IMR-90 (cell line): ENCODE measurements at regions not wholly inside any gene's neighbourhood (a gene's known extent, or its start where the extent isn't known, plus 50 kb on each side); places are given as distances from the start of the nearest gene placed in this dataset.

Experiments used
- ATAC-seq: fragments of 200-7000 bp; cut with Tn5 transposase; 2 replicates; pipeline ENCODE4 v1.9.1; 2020; ENCODE audit warnings: low read depth, mild to moderate bottlenecking, moderate library complexity
- BruUV-seq: library from RNA; stranded (reverse); fragments of 400-500 nt; replicated peaks from 2 replicates; lab custom pipeline; 2021; lab: Mats Ljungman, UMichigan
- CTCF ChIA-PET: fragments of 300-600 bp; formaldehyde crosslinking; extraction: SDS; loops from one replicate; lab custom pipeline; 2021; ENCODE audit warnings: antibody characterized with exemption; lab: Yijun Ruan, JAX
- POLR2A ChIA-PET: fragments of 300-600 bp; sonication (Branson Sonifier 250); formaldehyde crosslinking; loops from one replicate; lab custom pipeline; 2022; ENCODE audit warnings: antibody characterized with exemption; ENCODE audit not compliant: unreplicated experiment; lab: Charles Lee
- DNase-seq: peaks from one replicate; pipeline ENCODE4 v3.0.0; 2013
- H2AFZ ChIP-seq: replicated peaks from 2 replicates; pipeline ENCODE3; 2013; ENCODE audit warnings: low read length, mild to moderate bottlenecking; ENCODE audit not compliant: poor library complexity
- H2AK5ac ChIP-seq: 2 replicates; pipeline ENCODE4 v1.6.1; 2013; ENCODE audit warnings: low read depth, low read length, inconsistent platforms
- H2AK9ac ChIP-seq: replicated peaks from 2 replicates; pipeline ENCODE3; 2013; ENCODE audit warnings: mild to moderate bottlenecking, low read depth, low read length, moderate library complexity; ENCODE audit not compliant: poor library complexity
- H2BK120ac ChIP-seq: 2 replicates; pipeline ENCODE4 v1.6.1; 2013; ENCODE audit warnings: low read depth, low read length, inconsistent platforms
- H2BK15ac ChIP-seq: 3 replicates; pipeline ENCODE4 v1.6.1; 2013; ENCODE audit warnings: low read depth, low read length, inconsistent platforms
- H2BK20ac ChIP-seq: 2 replicates; pipeline ENCODE4 v1.6.1; 2013; ENCODE audit warnings: low read depth, mild to moderate bottlenecking, inconsistent platforms, low read length, moderate library complexity
- H2BK5ac ChIP-seq: 2 replicates; pipeline ENCODE4 v1.6.1; 2013; ENCODE audit warnings: mild to moderate bottlenecking, low read depth, low read length, inconsistent platforms; ENCODE audit not compliant: poor library complexity, severe bottlenecking
- H3K14ac ChIP-seq: replicated peaks from 2 replicates; pipeline ENCODE4 v1.6.1; 2013; ENCODE audit warnings: low read depth, low read length, inconsistent platforms
- H3K18ac ChIP-seq: 2 replicates; pipeline ENCODE4 v1.6.1; 2013; ENCODE audit warnings: low read depth, low read length, control low read depth
- H3K23ac ChIP-seq: 2 replicates; pipeline ENCODE4 v1.6.1; 2013; ENCODE audit warnings: low read depth, low read length, inconsistent platforms
- H3K27ac ChIP-seq: 2 replicates; pipeline ENCODE4 v1.5.1; 2013; ENCODE audit warnings: mild to moderate bottlenecking, control low read depth, low read length; ENCODE audit not compliant: insufficient read depth
- H3K27me3 ChIP-seq: 2 replicates; pipeline ENCODE4 v1.6.1; 2013; ENCODE audit warnings: low read length; ENCODE audit not compliant: control insufficient read depth, insufficient read depth
- H3K36me3 ChIP-seq: 2 replicates; pipeline ENCODE4 v1.6.1; 2013; ENCODE audit warnings: low read length, mixed read lengths; ENCODE audit not compliant: control insufficient read depth, insufficient read depth
- H3K4ac ChIP-seq: 2 replicates; pipeline ENCODE4 v1.6.1; 2013; ENCODE audit warnings: low read depth, low read length, inconsistent platforms
- H3K4me1 ChIP-seq: 2 replicates; pipeline ENCODE4 v1.6.1; 2013; ENCODE audit warnings: low read length, mixed read lengths; ENCODE audit not compliant: control insufficient read depth, insufficient read depth
- H3K4me2 ChIP-seq: 2 replicates; pipeline ENCODE4 v1.6.1; 2013; ENCODE audit warnings: low read depth, mild to moderate bottlenecking, control low read depth, low read length, moderate library complexity
- H3K4me3 ChIP-seq: 2 replicates; pipeline ENCODE4 v1.5.1; 2013; ENCODE audit warnings: low read depth, mild to moderate bottlenecking, control low read depth, low read length, moderate library complexity; ENCODE audit not compliant: insufficient read depth
- H3K56ac ChIP-seq: 2 replicates; pipeline ENCODE4 v1.6.1; 2013; ENCODE audit warnings: low read length, inconsistent platforms; ENCODE audit not compliant: insufficient read depth; ENCODE audit errors: extremely low read depth
- H3K79me1 ChIP-seq, 2 experiments: 2 replicates each; pipeline ENCODE4 v1.6.1; 2013; ENCODE audit warnings: low read length in 2 of 2, inconsistent platforms in 1 of 2, low read depth in 1 of 2
- H3K9ac ChIP-seq: 2 replicates; pipeline ENCODE4 v1.6.1; 2013; ENCODE audit warnings: low read depth, low read length, control low read depth
- H3K9me1 ChIP-seq: 2 replicates; pipeline ENCODE4 v1.6.1; 2013; ENCODE audit warnings: low read length, inconsistent platforms; ENCODE audit not compliant: insufficient read depth
- H3K9me3 ChIP-seq: 2 replicates; pipeline ENCODE4 v1.6.1; 2013; ENCODE audit warnings: low read length; ENCODE audit not compliant: control insufficient read depth, insufficient read depth
- H4K20me1 ChIP-seq: 2 replicates; pipeline ENCODE4 v1.6.1; 2013; ENCODE audit warnings: low read length, inconsistent platforms; ENCODE audit not compliant: insufficient read depth
- H4K5ac ChIP-seq: 2 replicates; pipeline ENCODE4 v1.6.1; 2013; ENCODE audit warnings: mild to moderate bottlenecking, low read depth, low read length, control low read depth
- H4K8ac ChIP-seq, 2 experiments: 2 replicates each; pipeline ENCODE4 v1.6.1; 2013; ENCODE audit warnings: low read depth in 2 of 2, low read length in 2 of 2, control low read depth in 1 of 2, inconsistent platforms in 1 of 2
- H4K91ac ChIP-seq: 2 replicates; pipeline ENCODE4 v1.6.1; 2013; ENCODE audit warnings: low read depth, low read length, inconsistent platforms; ENCODE audit not compliant: insufficient read depth
- BHLHE40 ChIP-seq: fragments of 150-350 bp; IDR thresholded peaks from 2 replicates; pipeline ENCODE4 v1.6.1; 2016; ENCODE audit warnings: mild to moderate bottlenecking, low read depth, low read length
- CEBPB ChIP-seq: IDR thresholded peaks from 2 replicates; pipeline ENCODE4 v1.6.1; 2012; ENCODE audit warnings: low read depth, low read length, improper control_type of control experiment
- CHD1 ChIP-seq: IDR thresholded peaks from 2 replicates; pipeline ENCODE4 v1.6.1; 2012; ENCODE audit warnings: low read depth, low read length, improper control_type of control experiment
- CTCF ChIP-seq: conservative IDR thresholded peaks from 2 replicates; pipeline ENCODE4 v1.5.1; 2012; ENCODE audit warnings: mild to moderate bottlenecking, low read depth, low read length, improper control_type of control experiment
- ELK1 ChIP-seq: fragments of 150-350 bp; IDR thresholded peaks from 2 replicates; pipeline ENCODE4 v1.6.1; 2016; ENCODE audit warnings: low read depth, mild to moderate bottlenecking, low read length, moderate library complexity, borderline replicate concordance
- FOS ChIP-seq: fragments of 150-350 bp; IDR thresholded peaks from 2 replicates; pipeline ENCODE4 v1.6.1; 2016; ENCODE audit warnings: low read depth, low read length
- MAFK ChIP-seq: IDR thresholded peaks from 2 replicates; pipeline ENCODE4 v1.6.1; 2012; ENCODE audit warnings: low read depth, low read length, improper control_type of control experiment
- MAZ ChIP-seq: IDR thresholded peaks from 2 replicates; pipeline ENCODE4 v1.6.1; 2012; ENCODE audit warnings: low read depth, mild to moderate bottlenecking, low read length, improper control_type of control experiment, moderate library complexity, borderline replicate concordance
- MXI1 ChIP-seq: IDR thresholded peaks from 2 replicates; pipeline ENCODE4 v1.6.1; 2012; ENCODE audit warnings: low read depth, mild to moderate bottlenecking, low read length, moderate library complexity, borderline replicate concordance
- NFE2L2 ChIP-seq: fragments of 150-350 bp; IDR thresholded peaks from 2 replicates; pipeline ENCODE4 v1.6.1; 2016; ENCODE audit warnings: low read depth, mild to moderate bottlenecking, low read length
- POLR2A ChIP-seq: IDR thresholded peaks from 2 replicates; pipeline ENCODE4 v1.6.1; 2012; ENCODE audit warnings: mild to moderate bottlenecking, low read depth, low read length
- RAD21 ChIP-seq: IDR thresholded peaks from 2 replicates; pipeline ENCODE4 v1.6.1; 2012; ENCODE audit warnings: low read length, improper control_type of control experiment
- RCOR1 ChIP-seq: IDR thresholded peaks from 2 replicates; pipeline ENCODE4 v1.6.1; 2012; ENCODE audit warnings: mild to moderate bottlenecking, low read length, improper control_type of control experiment; ENCODE audit not compliant: insufficient replicate concordance
- RFX5 ChIP-seq: IDR thresholded peaks from 2 replicates; pipeline ENCODE4 v1.8.0; 2012; ENCODE audit warnings: low read depth, mild to moderate bottlenecking, low read length, moderate library complexity
- SMC3 ChIP-seq: fragments of 150-350 bp; IDR thresholded peaks from 2 replicates; pipeline ENCODE4 v1.6.1; 2016; ENCODE audit warnings: low read depth, mild to moderate bottlenecking, antibody characterized with exemption, low read length, moderate library complexity
- WGBS, 2 experiments: methylation state at CpG; one replicate each; pipeline versions ENCODE4 v1.1.5 to v1.1.7; 2013; ENCODE audit warnings: missing lambda C conversion rate in 2 of 2; ENCODE audit not compliant: insufficient read length in 1 of 2; ENCODE audit errors: extremely low coverage in 2 of 2; 5-methylcytosine and 5-hydroxymethylcytosine counted together
- dilution Hi-C: fragments of 300-500 bp; cut with HindIII; formaldehyde crosslinking; loops from one replicate; pipeline ENCODE4 v1.14.3; 2018; ENCODE audit warnings: low sequenced_read_pairs; ENCODE audit not compliant: unreplicated experiment
- in situ Hi-C: fragments of 300-500 bp; cut with MboI; formaldehyde crosslinking; loops from 3 replicates; pipeline ENCODE4 v1.14.3; 2019; ENCODE audit warnings: low sequenced_read_pairs, inconsistent platforms, mixed read lengths
- intact Hi-C: fragments of 100-400 bp; cut with micrococcal nuclease; formaldehyde crosslinking; loops from 2 replicates; pipeline ENCODE4 v1.10.0; 2022
- TF ChIP-seq, protein P1 (sequence below): fragments of 150-350 bp; IDR thresholded peaks from 2 replicates; pipeline ENCODE4 v1.6.1; 2017; ENCODE audit warnings: mild to moderate bottlenecking, antibody characterized with exemption, low read length, low read depth

DNA sequence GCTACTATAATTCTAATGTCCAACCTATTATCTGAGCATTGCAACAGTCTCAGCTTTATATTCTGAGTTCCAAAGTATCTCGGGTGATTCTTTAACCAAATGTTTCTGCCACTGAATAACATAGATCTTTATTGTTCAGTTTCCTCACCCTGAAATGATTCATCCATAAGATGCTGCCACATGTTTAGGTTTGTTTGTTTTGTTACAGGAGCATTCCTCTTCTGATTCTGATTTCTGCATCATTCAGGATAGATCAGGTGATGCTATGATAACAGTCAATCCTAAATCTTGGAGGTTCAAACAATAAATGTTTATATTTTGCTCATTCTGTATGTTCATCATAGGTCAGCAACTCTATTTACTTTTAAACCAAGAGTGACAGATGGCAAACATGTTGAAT, 927.6 kb downstream of the PCDH7 start:
- no peak overlapping the region for H2AK9ac ChIP-seq
- dilution Hi-C loops (no loop called here), intact Hi-C loops (no loop called here), in situ Hi-C loops (no loop called here)
- H3K27ac ChIP-seq: no peak overlapping the region
- 0 out of 2 replicates have a peak, but pooled peaks cover 2% of the 10 kb centered on the region for H3K9me3 ChIP-seq
- no peak overlapping the region for H3K56ac ChIP-seq
- H4K5ac ChIP-seq: no peak overlapping the region
- WGBS, 2 experiments: no CpG with 5 or more reads among the region's 1 CpG
- no peak overlapping the region for H3K14ac ChIP-seq
- no peak overlapping the region for H2AK5ac ChIP-seq
- H3K27me3 ChIP-seq: no peaks in the 10 kb centered on the region
- H2BK20ac ChIP-seq: no peak overlapping the region
- no peak overlapping the region for H2BK15ac ChIP-seq
- no peaks in the 10 kb centered on the region for H3K79me1 ChIP-seq
- BruUV-seq: no TSS peak
- H4K20me1 ChIP-seq: no peaks in the 10 kb centered on the region
- H3K4ac ChIP-seq: no peak overlapping the region
- H3K4me2 ChIP-seq: no peak overlapping the region
- H3K9ac ChIP-seq: no peak overlapping the region
- H3K4me1 ChIP-seq: no peaks in the 10 kb centered on the region
- no peak overlapping the region for H4K91ac ChIP-seq
- no peak overlapping the region for H2BK120ac ChIP-seq
- H2AFZ ChIP-seq: no peak overlapping the region
- ChIA-PET CTCF (no interaction called here), POLR2A (no interaction called here)
- no peaks in the 10 kb centered on the region for H3K9me1 ChIP-seq
- no peaks in the 10 kb centered on the region for H3K36me3 ChIP-seq
- TF ChIP-seq RFX5 (no peak), ELK1 (no peak), SMC3 (no peak), BHLHE40 (no peak), CEBPB (no peak), CTCF (no peak), RAD21 (no peak), MXI1 (no peak), MAZ (no peak), NFE2L2 (no peak), CHD1 (no peak), FOS (no peak), RCOR1 (no peak), MAFK (no peak), POLR2A (no peak)
- TF ChIP-seq, protein P1, sequence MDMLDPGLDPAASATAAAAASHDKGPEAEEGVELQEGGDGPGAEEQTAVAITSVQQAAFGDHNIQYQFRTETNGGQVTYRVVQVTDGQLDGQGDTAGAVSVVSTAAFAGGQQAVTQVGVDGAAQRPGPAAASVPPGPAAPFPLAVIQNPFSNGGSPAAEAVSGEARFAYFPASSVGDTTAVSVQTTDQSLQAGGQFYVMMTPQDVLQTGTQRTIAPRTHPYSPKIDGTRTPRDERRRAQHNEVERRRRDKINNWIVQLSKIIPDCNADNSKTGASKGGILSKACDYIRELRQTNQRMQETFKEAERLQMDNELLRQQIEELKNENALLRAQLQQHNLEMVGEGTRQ: no peak
- no peak overlapping the region for H4K8ac ChIP-seq
- H3K23ac ChIP-seq: no peak overlapping the region
- H2BK5ac ChIP-seq: no peak overlapping the region
- H3K18ac ChIP-seq: no peak overlapping the region
- DNase-seq: no peak
- ATAC-seq: no peak
- no peak overlapping the region for H3K4me3 ChIP-seq
